Thyroid gland (tissue), 4 donors: ENCODE measurements at regions not wholly inside any gene's neighbourhood (a gene's known extent, or its start where the extent isn't known, plus 50 kb on each side); places are given as distances from the start of the nearest gene placed in this dataset.

Source experiments
- DNase-seq, 2 donors: peaks; one replicate each; pipeline ENCODE4 v3.0.0-alpha.2; 2019
- H3K27ac ChIP-seq, 3 donors: fragments of 200-600 bp; sonication (generic); 1 replicate in 2 of 3; 2 replicates in 1 of 3; pipeline ENCODE4 v1.5.1; 2016 to 2019; ENCODE audit warnings: mild to moderate bottlenecking in 1 of 3, moderate library complexity in 1 of 3
- H3K27me3 ChIP-seq: fragments of 200-600 bp; sonication (generic); one replicate; pipeline ENCODE4 v1.5.1; 2019
- H3K36me3 ChIP-seq, 2 donors: fragments of 200-600 bp; sonication (generic); one replicate each; pipeline ENCODE4 v1.5.1; 2016 to 2019
- H3K4me1 ChIP-seq, 2 donors: fragments of 200-600 bp; sonication (generic); one replicate each; pipeline ENCODE4 v1.5.1; 2017 to 2019
- H3K4me3 ChIP-seq, 3 donors: fragments of 200-600 bp; sonication (generic); replicated peaks in 1 of 3; 1 replicate in 2 of 3; 2 replicates in 1 of 3; pipeline ENCODE4 v1.5.1; 2016; ENCODE audit warnings: mild to moderate bottlenecking in 1 of 3
- H3K9me3 ChIP-seq: fragments of 200-600 bp; sonication (generic); one replicate; pipeline ENCODE4 v1.5.1; 2017
- POLR2A ChIP-seq, 2 donors: fragments of 450-650 bp; IDR thresholded peaks; one replicate each; pipeline ENCODE4 v1.6.1; 2017; ENCODE audit warnings: antibody characterized with exemption in 2 of 2, mild to moderate bottlenecking in 2 of 2, moderate library complexity in 1 of 2
- WGBS, 2 donors: methylation state at CpG; one replicate each; pipeline ENCODE4 v1.1.5; 2017; 5-methylcytosine and 5-hydroxymethylcytosine counted together
- intact Hi-C: fragments of 100-400 bp; cut with DNase I; formaldehyde crosslinking; loops from one replicate; pipeline ENCODE4 v1.15.1; 2023
- TF ChIP-seq, protein P1 (sequence below), 6 experiments: fragments of 200-600 bp in 3 of 6; fragments of 450-650 bp in 3 of 6; sonication (generic) in 3 of 6; IDR thresholded peaks; one replicate each; pipeline ENCODE4 v1.5.1; 2016 to 2019; ENCODE audit warnings: antibody characterized with exemption in 6 of 6, mild to moderate bottlenecking in 2 of 6, inconsistent platforms in 1 of 6, moderate library complexity in 1 of 6

DNA sequence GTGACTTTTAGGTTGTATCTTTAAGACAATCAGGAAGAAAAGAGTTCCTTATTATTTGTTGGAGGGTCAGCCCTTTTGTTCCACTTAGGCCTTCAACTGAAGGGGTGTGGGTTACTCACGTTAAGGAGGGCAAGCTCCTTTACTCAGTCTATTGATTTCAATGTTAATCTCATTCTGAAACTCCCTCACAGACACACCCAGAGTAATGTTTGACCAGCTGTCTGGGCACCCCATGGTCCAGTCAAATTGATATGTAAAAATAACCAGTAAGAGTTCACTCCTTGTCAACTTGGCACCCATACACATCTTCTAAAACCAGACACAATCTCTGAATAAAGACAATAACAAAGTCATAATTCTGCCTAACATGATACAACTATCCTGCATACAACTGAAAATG, 292.9 kb downstream of the KLF5 start:
- TF ChIP-seq, protein P1, sequence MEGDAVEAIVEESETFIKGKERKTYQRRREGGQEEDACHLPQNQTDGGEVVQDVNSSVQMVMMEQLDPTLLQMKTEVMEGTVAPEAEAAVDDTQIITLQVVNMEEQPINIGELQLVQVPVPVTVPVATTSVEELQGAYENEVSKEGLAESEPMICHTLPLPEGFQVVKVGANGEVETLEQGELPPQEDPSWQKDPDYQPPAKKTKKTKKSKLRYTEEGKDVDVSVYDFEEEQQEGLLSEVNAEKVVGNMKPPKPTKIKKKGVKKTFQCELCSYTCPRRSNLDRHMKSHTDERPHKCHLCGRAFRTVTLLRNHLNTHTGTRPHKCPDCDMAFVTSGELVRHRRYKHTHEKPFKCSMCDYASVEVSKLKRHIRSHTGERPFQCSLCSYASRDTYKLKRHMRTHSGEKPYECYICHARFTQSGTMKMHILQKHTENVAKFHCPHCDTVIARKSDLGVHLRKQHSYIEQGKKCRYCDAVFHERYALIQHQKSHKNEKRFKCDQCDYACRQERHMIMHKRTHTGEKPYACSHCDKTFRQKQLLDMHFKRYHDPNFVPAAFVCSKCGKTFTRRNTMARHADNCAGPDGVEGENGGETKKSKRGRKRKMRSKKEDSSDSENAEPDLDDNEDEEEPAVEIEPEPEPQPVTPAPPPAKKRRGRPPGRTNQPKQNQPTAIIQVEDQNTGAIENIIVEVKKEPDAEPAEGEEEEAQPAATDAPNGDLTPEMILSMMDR (IDR thresholded peaks at IDR 0.05), result no peak
- no peak for TF ChIP-seq POLR2A (IDR thresholded peaks at IDR 0.05)
- Histone ChIP-seq H3K36me3 (no peaks in the 10 kb centered on the region), H3K9me3 (no peaks in the 10 kb centered on the region), H3K27me3 (no peaks in the 10 kb centered on the region), H3K27ac (no peak overlapping the region), H3K4me1 (no peaks in the 10 kb centered on the region), H3K4me3 (no peak overlapping the region)
- 77 to 81% methylated on average over 1 of the region's 1 CpG for WGBS, 2 donors
- no peak for DNase-seq
- intact Hi-C loops, result no loop called here

DNA sequence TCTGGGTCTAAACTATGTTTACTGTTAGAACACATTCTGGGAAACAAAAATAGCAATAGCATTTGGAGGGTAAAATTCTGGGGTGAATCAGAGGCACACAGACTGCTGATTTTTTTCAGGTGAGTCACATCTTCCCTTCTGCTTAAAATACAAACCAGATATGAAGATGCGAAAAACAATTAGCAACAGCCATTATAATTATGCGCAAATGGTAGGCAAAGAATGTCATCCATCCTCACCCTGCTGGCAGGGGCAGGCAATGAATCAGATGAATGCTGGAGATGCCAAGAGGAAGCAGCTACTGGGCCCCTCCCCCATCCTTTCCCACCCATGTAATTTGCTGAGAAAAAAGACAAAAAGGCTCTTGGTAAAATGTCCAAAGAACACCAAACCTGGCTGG, 282.9 kb downstream of the KLF5 start:
- Histone ChIP-seq H3K4me3 (no peak overlapping the region), H3K9me3 (no peaks in the 10 kb centered on the region), H3K36me3 (no peaks in the 10 kb centered on the region), H3K27me3 (no peaks in the 10 kb centered on the region), H3K27ac (no peak overlapping the region), H3K4me1 (no peaks in the 10 kb centered on the region)
- WGBS, 2 donors, result 90 to 95% methylated on average over 2 of the region's 2 CpGs
- intact Hi-C loops, result no loop called here
- no peak for DNase-seq
- TF ChIP-seq, protein P1 (IDR thresholded peaks at IDR 0.05), result no peak
- TF ChIP-seq POLR2A (IDR thresholded peaks at IDR 0.05), result no peak

DNA sequence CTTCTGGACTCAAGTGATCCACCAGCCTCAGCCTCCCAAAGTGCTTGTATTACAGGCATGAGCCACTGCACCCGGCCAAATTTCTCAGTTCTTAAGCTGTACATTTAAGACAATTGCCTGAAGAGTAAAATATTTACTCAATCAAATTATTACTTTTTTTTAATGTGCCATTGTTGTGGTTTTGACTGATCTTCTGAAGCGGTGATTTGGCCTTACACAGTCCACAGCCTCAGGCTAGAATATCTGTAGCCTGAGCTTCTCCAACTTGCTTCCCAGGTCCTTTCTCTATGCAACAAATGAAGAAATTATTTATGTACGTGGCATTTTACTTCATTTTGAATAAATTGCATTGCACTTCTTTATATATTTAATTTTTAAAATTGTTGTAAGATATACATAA, 281.3 kb downstream of the KLF5 start:
- Histone ChIP-seq H3K9me3 (no peaks in the 10 kb centered on the region), H3K27ac (no peak overlapping the region), H3K4me3 (no peak overlapping the region), H3K36me3 (no peaks in the 10 kb centered on the region), H3K4me1 (no peaks in the 10 kb centered on the region), H3K27me3 (no peaks in the 10 kb centered on the region)
- DNase-seq, result no peak
- intact Hi-C loops, result no loop called here
- TF ChIP-seq, protein P1 (IDR thresholded peaks at IDR 0.05), result no peak
- TF ChIP-seq POLR2A (IDR thresholded peaks at IDR 0.05), result no peak
- 95 to 97% methylated on average over 3 of the region's 3 CpGs for WGBS, 2 donors

DNA sequence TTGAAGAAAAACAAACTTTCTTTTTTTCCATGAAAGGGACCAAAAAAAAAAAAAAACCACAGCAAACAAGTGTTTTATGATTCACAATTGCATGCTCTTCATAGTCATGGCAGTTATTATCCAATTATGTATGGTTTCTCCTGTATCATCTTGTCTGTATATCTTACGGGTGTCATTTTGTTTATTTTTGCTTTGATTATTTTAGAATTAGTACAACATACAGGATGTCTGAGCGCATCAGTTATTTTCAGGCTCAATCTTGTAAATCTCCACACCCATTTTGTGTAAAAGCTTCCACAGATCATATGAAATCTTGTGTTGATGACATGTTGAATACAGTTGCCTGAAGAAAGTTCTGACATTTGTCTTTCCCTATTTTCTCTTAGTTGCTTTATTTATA, 280.3 kb downstream of the KLF5 start:
- Histone ChIP-seq H3K36me3 (no peaks in the 10 kb centered on the region), H3K4me1 (no peaks in the 10 kb centered on the region), H3K4me3 (no peak overlapping the region), H3K27ac (no peak overlapping the region), H3K27me3 (no peaks in the 10 kb centered on the region), H3K9me3 (no peaks in the 10 kb centered on the region)
- 90 to 93% methylated on average over 2 of the region's 2 CpGs for WGBS, 2 donors
- TF ChIP-seq, protein P1 (IDR thresholded peaks at IDR 0.05), result no peak
- no peak for TF ChIP-seq POLR2A (IDR thresholded peaks at IDR 0.05)
- intact Hi-C loops, result no loop called here
- no peak for DNase-seq

DNA sequence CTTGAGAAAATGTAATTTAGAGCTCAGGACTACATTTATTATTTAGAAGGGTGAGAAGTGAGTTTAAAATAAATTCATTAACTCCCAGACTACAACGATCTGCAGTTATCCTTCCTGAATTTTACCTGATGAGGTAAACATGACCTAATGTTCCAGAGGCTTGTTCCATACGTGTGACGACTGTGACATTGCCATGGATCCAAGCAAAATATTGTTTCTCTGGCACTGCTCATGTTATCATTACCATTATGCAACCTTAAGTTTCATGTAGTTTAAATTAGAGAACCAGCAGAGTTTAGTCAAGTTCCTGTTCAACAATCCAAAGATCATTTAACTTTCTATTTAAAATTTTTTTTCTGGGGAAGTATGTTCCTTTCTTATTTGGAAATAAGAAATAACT, 279.6 kb downstream of the KLF5 start:
- WGBS, 2 donors, result 74 to 80% methylated on average over 3 of the region's 3 CpGs
- intact Hi-C loops, result no loop called here
- no peak overlapping the region for H3K4me3 ChIP-seq
- DNase-seq, result no peak
- no peaks in the 10 kb centered on the region for H3K27me3 ChIP-seq
- TF ChIP-seq, protein P1 (IDR thresholded peaks at IDR 0.05), result no peak
- TF ChIP-seq POLR2A (IDR thresholded peaks at IDR 0.05), result no peak
- no peak overlapping the region for H3K27ac ChIP-seq
- H3K4me1 ChIP-seq, result no peaks in the 10 kb centered on the region
- H3K9me3 ChIP-seq, result no peaks in the 10 kb centered on the region
- no peaks in the 10 kb centered on the region for H3K36me3 ChIP-seq
